ENCODE measurements at regions not wholly inside any gene's neighbourhood (a gene's known extent, or its start where the extent isn't known, plus 50 kb on each side); places are given as distances from the start of the nearest gene placed in this dataset.

DNA sequence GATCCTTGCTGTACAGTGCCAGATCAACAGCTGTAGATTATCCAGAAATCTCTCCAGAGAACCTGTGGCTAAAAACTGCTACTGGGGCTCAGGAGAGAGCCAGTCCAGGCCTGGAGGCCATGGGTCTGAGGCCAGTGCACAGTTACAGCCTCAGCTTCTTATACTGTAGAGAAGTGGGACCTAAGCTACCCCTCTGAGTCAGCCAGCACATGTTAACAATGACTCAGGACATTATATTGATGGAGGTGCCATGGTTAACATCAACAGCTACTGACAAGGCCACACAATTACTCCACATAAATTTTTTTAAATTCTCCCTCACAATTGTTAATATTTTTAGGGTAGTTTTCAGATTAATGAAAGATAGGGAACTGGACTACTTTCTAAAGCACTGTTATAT is 138.5 kb downstream of the RBM26 start:
- H3K4me1 ChIP-seq = no peaks in the 10 kb centered on the region
- no peak for ATAC-seq
- no peak overlapping the region for H3K4me3 ChIP-seq
- no peaks in the 10 kb centered on the region for H3K36me3 ChIP-seq
- H3K9me3 ChIP-seq = peaks cover 0 to 6% (median 0%) of the 10 kb centered on the region in 3 donors
- H3K27ac ChIP-seq = no peak overlapping the region
- no peaks in the 10 kb centered on the region for H3K27me3 ChIP-seq
- TF ChIP-seq POLR2AphosphoS5 (IDR thresholded peaks at IDR 0.05) = no peak
- TF ChIP-seq EP300 (IDR thresholded peaks at IDR 0.05) = no peak
- TF ChIP-seq POLR2A (IDR thresholded peaks at IDR 0.05) = no peak
- TF ChIP-seq, protein P1, sequence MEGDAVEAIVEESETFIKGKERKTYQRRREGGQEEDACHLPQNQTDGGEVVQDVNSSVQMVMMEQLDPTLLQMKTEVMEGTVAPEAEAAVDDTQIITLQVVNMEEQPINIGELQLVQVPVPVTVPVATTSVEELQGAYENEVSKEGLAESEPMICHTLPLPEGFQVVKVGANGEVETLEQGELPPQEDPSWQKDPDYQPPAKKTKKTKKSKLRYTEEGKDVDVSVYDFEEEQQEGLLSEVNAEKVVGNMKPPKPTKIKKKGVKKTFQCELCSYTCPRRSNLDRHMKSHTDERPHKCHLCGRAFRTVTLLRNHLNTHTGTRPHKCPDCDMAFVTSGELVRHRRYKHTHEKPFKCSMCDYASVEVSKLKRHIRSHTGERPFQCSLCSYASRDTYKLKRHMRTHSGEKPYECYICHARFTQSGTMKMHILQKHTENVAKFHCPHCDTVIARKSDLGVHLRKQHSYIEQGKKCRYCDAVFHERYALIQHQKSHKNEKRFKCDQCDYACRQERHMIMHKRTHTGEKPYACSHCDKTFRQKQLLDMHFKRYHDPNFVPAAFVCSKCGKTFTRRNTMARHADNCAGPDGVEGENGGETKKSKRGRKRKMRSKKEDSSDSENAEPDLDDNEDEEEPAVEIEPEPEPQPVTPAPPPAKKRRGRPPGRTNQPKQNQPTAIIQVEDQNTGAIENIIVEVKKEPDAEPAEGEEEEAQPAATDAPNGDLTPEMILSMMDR (IDR thresholded peaks at IDR 0.05) = no peak

DNA sequence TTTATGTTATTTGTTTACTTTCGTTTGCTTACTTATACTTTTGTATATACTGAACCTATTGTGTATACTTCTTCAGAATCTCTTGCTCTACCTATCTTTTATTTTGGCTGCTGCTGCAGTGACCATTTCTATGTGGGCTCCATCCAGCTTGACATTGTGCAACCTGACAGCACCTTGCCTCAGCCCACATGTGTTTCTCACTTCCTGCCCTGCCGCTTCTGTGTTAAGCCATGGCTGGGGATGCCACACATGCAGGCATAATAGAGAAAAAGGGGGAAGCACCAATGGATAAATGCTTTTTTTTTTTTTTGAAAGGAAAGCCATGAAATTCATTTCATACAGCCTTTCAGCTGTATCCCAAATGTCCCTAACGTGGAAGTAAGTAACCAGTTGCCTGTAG is 147.6 kb downstream of the RBM26 start:
- TF ChIP-seq POLR2AphosphoS5 (IDR thresholded peaks at IDR 0.05) = no peak
- no peak for TF ChIP-seq EP300 (IDR thresholded peaks at IDR 0.05)
- TF ChIP-seq, protein P1 (IDR thresholded peaks at IDR 0.05) = no peak
- TF ChIP-seq POLR2A (IDR thresholded peaks at IDR 0.05) = no peak
- Histone ChIP-seq H3K36me3 (no peaks in the 10 kb centered on the region), H3K27ac (no peak overlapping the region), H3K4me1 (no peaks in the 10 kb centered on the region), H3K27me3 (peaks cover 4% of the 10 kb centered on the region), H3K9me3 (no peaks in the 10 kb centered on the region), H3K4me3 (no peak overlapping the region)
- no peak for ATAC-seq
- WGBS, 2 donors (ENCODE audit: low coverage in 1 of 2) = 53 to 64% methylated on average over 2 to 3 of the region's 3 CpGs

DNA sequence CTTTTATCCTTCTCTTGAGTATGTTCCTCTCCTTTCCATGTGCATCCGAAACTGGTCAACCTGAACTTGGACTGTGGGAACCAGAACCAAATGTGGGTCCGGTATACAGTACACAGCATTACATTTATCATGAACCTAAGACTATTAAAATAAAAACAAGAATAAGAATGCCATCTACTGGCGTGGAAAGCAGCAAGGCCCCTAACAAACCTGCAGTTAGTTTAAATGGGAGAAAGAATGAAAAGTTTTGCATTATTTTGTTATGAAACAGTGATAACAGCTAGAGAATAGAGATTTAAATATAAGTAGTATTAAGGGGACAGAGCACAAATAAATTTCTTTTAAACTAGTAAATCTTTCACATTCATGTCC is 159.5 kb downstream of the RBM26 start:
- Histone ChIP-seq H3K4me3 (no peak overlapping the region), H3K27ac (no peak overlapping the region), H3K4me1 (no peaks in the 10 kb centered on the region), H3K27me3 (no peaks in the 10 kb centered on the region), H3K36me3 (no peaks in the 10 kb centered on the region), H3K9me3 (peaks cover 0 to 5% (median 0%) of the 10 kb centered on the region in 3 donors)
- WGBS, 2 donors (ENCODE audit: low coverage in 1 of 2) = 42 to 77% methylated on average over 3 of the region's 3 CpGs
- no peak for ATAC-seq
- no peak for TF ChIP-seq EP300 (IDR thresholded peaks at IDR 0.05)
- no peak for TF ChIP-seq POLR2A (IDR thresholded peaks at IDR 0.05)
- TF ChIP-seq POLR2AphosphoS5 (IDR thresholded peaks at IDR 0.05) = no peak
- TF ChIP-seq, protein P1 (IDR thresholded peaks at IDR 0.05) = no peak

DNA sequence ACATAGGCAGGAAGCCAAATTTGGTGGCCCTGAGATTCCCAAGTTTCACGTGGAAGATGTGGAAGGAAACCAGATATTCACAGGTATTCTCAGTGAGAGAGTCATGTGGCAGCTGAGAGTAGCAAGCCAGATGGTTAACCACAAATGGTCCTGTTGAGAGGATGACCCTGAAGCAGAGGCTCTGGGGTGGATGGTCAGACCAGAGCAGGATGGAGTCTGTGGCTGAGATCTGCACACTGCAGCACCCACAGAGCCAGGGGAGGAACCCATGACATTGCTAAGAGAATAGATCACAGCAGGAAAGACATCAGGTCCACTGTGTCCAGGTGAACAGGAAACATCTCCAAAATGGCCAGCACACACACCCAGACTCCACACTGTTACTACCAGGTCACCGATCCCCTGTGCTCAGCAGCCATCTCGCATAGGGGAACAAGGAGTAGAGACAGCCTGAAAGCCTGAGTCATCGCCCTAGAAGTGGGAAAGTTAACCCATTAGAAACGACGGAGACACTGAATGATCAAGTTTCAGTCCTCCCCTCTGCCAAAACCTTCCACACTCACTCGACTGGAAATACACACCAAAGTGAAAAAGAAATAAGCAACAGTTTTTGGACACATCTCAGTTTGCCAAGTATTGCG is 160.0 kb downstream of the RBM26 start:
- Histone ChIP-seq H3K27me3 (no peaks in the 10 kb centered on the region), H3K4me1 (no peaks in the 10 kb centered on the region), H3K27ac (no peak overlapping the region), H3K36me3 (no peaks in the 10 kb centered on the region), H3K4me3 (no peak overlapping the region), H3K9me3 (peaks cover 0 to 5% (median 0%) of the 10 kb centered on the region in 3 donors)
- 45 to 51% methylated on average over 6 of the region's 8 CpGs for WGBS, 2 donors (ENCODE audit: low coverage in 1 of 2)
- TF ChIP-seq POLR2AphosphoS5 (IDR thresholded peaks at IDR 0.05) = no peak
- TF ChIP-seq POLR2A (IDR thresholded peaks at IDR 0.05) = no peak
- TF ChIP-seq, protein P1 (IDR thresholded peaks at IDR 0.05) = no peak
- TF ChIP-seq EP300 (IDR thresholded peaks at IDR 0.05) = no peak
- ATAC-seq = no peak

DNA sequence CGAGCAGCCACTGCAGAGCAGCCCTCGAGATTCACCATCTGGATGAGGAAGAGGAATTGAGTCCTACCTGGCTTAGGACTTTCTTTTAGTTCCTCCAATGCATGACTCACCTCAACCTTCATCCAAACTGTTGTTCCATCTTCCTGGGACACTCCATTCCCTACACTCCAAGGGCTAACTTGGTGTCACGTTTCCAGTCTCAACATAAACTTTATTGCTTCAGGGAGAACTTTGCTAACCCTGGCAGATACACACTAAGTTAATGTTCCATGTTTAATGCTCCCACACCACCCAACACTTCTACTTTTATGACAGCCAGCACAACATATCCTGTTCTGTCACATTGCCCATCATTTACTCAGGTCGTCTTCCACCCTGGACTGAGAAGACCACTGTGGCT is 164.4 kb downstream of the RBM26 start:
- Histone ChIP-seq H3K27me3 (no peaks in the 10 kb centered on the region), H3K27ac (no peak overlapping the region), H3K4me1 (no peaks in the 10 kb centered on the region), H3K9me3 (no peaks in the 10 kb centered on the region), H3K4me3 (no peak overlapping the region), H3K36me3 (no peaks in the 10 kb centered on the region)
- WGBS, 2 donors (ENCODE audit: low coverage in 1 of 2) = 44 to 60% methylated on average over 1 to 4 of the region's 4 CpGs
- TF ChIP-seq EP300 (IDR thresholded peaks at IDR 0.05) = no peak
- no peak for TF ChIP-seq POLR2AphosphoS5 (IDR thresholded peaks at IDR 0.05)
- TF ChIP-seq, protein P1 (IDR thresholded peaks at IDR 0.05) = no peak
- ATAC-seq = no peak

All from gastroesophageal sphincter (tissue), 4 donors.